Spleen (tissue), 7 donors: ENCODE measurements at regions not wholly inside any gene's neighbourhood (a gene's known extent, or its start where the extent isn't known, plus 50 kb on each side); places are given as distances from the start of the nearest gene placed in this dataset.

Experiments
- POLR2A ChIP-seq, 3 donors: fragments of 450-650 bp; IDR thresholded peaks; one replicate each; pipeline ENCODE4 v1.5.1; 2017; ENCODE audit warnings: antibody characterized with exemption in 3 of 3, mild to moderate bottlenecking in 1 of 3
- TF ChIP-seq, protein P1 (sequence below), 11 experiments: fragments of 200-600 bp in 7 of 11; fragments of 450-650 bp in 4 of 11; sonication (generic) in 4 of 11; IDR thresholded peaks in 8 of 11; conservative IDR thresholded peaks in 3 of 11; 1 replicate in 7 of 11; 2 replicates in 4 of 11; pipeline versions ENCODE4 v1.4.0 to v1.8.0; 2016 to 2021; ENCODE audit warnings: antibody characterized with exemption in 11 of 11, inconsistent platforms in 4 of 11, mild to moderate bottlenecking in 1 of 11
- donor health status: DM: no; HTN: no; CAD: no; lungs with moderate emphysema.
- donor health status: DM: no; HTN: no; CAD: no.
- donor health status: DM: no; HTN: no; CAD: no.

DNA sequence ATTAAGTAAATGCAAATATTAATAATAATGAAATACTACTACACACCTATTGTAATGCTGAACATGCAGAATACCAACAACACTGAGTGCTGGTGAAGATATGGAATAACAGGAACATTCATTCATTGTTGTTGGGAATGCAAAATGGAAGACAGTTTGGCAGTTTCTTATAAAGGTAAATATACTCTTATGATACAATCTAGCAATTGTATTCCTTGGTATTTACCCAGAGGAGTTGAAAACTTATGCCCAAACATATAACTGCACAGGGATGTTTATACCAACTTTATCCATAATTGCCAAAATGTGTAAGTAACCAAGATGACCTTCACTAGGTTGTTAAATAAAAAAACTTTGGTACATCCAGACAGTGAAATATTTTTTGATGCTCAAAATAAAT lies 636.8 kb downstream of the PRR16 start:
- TF ChIP-seq, protein P1, sequence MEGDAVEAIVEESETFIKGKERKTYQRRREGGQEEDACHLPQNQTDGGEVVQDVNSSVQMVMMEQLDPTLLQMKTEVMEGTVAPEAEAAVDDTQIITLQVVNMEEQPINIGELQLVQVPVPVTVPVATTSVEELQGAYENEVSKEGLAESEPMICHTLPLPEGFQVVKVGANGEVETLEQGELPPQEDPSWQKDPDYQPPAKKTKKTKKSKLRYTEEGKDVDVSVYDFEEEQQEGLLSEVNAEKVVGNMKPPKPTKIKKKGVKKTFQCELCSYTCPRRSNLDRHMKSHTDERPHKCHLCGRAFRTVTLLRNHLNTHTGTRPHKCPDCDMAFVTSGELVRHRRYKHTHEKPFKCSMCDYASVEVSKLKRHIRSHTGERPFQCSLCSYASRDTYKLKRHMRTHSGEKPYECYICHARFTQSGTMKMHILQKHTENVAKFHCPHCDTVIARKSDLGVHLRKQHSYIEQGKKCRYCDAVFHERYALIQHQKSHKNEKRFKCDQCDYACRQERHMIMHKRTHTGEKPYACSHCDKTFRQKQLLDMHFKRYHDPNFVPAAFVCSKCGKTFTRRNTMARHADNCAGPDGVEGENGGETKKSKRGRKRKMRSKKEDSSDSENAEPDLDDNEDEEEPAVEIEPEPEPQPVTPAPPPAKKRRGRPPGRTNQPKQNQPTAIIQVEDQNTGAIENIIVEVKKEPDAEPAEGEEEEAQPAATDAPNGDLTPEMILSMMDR (IDR thresholded peaks at IDR 0.05 in 8 of 11, conservative IDR thresholded peaks at IDR 0.05 in 3 of 11): no peak
- no peak for TF ChIP-seq POLR2A (IDR thresholded peaks at IDR 0.05)
